ENCODE measurements at regions not wholly inside any gene's neighbourhood (a gene's known extent, or its start where the extent isn't known, plus 50 kb on each side); places are given as distances from the start of the nearest gene placed in this dataset.

DNA sequence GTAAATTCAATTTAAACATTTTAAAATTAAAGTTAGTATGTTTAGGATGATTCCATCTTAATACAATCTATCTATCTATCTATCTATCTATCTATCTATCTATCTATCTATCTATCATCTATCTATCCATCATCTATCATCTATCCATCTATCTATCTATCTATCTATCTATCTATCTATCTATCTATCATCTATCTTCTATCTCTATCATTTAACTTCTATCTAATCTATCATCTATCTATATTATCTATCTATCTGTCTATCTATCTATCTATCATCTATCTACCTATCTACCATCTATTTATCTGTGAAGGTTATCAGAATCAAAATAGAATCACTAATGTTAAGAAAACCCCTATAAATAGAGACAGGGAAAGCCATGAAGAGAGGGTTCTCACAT is 78.3 kb downstream of the RAMP3 start:
- no peak for DNase-seq (ENCODE audit: low read depth in 2 of 2)

DNA sequence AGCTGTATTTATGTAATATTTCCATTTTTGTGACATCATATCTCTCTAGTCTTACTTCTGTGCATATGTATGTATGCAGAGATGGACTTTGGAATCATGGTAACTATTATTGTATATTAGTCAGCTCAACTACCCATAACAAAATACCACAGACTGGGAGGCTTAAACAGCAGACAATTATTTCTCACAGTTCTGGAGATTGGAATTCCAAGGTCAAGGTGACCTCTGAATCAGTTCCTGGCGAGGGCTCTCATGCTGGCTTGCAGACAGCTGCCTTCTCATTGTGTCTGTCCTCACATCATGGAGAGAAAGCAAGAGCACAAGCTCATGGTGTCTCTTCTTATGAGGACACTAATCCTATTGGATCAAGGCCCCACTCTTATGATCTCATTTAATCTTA is 79.1 kb downstream of the RAMP3 start:
- no peak for DNase-seq (ENCODE audit: low read depth in 2 of 2)

DNA sequence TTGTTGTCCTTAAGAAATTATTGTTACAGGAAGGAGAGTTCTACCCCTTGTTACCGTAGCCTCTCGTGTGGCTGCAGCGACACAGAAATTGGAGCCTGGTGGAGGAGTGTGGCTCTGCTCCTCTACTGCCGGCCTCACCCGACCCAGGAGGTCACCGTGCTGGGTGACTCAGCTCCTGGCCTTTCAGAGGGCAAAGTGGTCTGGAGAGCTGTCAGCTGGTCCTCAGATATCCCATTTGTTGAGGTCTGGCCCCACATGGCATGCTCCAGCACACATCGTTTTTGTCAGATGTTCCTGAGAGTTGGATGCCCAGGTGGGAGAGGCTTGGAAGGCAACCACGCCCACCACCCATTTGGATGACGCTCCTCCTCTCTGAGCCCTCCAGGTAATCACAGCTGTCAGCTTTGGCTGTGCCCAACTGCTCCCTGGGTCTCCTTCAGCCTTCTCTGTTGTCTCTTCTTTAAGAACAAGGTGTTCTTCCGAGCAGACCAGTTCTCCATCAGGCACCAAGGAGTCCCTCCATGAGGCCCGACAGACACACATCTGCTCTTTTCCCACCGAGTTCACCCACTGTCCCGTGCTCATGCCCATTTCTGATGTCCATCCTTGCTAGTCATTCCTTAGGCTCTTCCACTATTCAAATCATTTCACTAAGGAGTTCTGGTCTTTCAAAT is 80.3 kb downstream of the RAMP3 start:
- DNase-seq (ENCODE audit: low read depth in 2 of 2), result no peak

DNA sequence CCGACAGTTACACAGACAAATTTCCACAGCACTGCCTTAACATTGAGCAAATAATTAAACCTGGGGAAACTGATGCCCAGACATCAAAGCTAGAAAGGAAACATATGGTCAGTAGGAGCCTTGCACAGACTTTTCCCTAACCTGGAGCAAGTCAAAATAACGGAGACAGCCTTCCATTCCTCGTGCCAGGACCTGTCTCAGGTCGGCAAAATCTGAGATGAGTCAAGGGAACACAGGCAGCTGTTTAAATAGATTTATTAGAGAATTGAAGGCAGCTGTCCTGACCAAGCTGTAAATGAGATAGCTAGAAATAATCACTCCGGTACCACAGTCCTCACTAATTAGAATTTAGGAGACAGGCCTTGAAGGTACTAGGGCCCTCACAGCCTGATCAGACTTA is 81.2 kb downstream of the RAMP3 start:
- DNase-seq (ENCODE audit: low read depth in 2 of 2), result no peak

DNA sequence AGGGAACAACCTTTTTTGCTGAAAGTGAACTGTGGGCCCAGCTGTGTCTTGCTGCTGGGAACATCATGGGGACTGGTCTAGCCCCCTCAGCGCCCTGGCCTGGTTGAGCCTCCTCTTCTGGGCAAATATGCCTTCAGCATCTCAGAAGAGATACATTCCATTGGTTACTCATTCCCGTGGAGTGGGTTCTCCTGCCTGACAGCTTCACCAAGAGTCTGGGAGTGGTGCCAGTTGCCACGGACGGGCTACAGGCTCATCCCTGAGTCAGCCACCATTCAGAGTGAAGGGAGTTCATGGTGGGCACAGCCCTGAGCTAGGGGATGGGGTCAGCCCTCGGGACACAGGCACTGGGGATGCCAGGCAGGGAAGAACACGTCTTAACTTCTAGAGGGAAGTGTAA is 81.9 kb downstream of the RAMP3 start:
- DNase-seq (ENCODE audit: low read depth in 2 of 2), result peak in 1 of 2 donors; percentile 43

DNA sequence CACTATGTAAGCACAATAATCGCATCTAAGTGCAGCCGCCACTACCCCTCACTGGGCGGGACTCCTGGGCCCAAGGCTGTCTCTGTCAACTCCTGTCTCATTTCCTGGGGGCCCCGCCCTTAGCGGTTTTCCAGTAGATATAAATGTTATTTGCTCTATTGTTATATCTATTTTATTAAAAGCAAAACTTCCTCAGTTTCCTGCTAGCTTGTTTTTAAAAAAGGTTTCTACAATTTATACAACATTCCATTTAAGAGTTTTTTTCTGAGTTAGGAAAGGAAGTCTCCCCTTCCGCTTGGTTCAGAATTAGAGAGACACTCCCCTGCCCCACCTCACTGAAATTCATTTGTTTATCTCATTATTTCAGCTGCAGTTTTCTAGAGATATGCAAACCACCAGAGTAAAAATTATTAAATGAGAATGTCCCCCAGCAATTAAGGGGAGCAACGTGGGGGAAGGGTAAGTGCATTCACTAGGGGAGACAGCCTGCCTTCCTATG is 82.7 kb downstream of the RAMP3 start:
- peak in 1 of 2 donors; percentile 28 for DNase-seq (ENCODE audit: low read depth in 2 of 2)

DNA sequence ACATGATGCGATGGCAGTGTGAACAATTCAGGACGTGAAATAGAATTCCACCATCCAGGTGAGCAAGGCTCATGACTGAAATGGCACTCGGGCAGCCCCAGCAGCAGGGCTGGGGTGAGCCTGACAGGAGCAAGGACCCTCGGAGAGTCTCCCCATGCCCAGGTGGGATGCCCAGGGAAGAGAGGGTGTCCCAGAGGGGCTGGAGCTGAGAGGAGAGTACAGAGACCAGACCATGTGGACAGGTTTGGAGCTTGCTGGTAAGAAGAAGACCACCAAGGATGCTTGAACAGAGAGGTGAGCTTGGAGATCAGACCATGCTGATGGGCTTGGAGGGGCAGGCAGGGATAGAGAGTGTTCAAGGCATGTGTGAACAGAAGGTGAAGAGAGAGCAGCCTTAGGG is 83.3 kb downstream of the RAMP3 start:
- DNase-seq (ENCODE audit: low read depth in 2 of 2), result no peak

DNA sequence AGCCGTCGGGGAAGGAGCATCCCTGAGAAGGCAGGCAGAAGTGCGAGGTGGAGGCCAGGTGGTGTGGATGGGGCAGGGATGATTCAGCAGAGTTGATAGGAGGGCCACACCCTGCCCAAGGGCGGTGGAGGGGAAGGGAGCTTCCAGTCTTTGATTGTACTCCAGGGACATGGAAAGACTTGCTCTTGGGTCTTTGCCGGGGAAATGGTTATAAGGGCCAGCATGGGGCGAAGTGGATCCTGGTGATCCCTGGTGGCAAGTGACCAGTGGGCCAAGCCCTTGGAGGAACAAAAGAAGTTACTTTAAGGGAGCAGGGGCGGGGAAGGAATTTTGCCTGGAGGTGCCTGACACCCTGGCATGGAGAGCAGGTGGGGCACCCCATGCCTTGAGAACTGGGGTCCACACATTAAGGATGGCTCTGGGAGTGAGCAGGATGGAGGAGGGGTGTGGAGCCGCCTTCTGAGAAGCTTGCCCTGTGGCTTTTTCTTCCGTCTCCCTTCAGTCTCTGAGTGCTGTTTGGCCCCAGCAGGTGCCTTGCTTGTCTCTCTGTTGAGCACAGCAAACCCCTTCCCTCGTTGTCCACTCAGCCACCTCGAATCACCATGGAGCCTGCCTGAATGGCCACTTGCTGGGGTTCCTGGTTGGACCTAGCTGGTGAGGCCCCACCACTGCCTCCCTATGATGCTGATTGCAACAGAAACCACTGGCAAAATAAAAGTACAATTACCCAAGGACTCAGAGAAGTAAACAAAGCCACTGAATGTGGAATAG is 83.9 kb downstream of the RAMP3 start:
- DNase-seq (ENCODE audit: low read depth in 2 of 2), result no peak

DNA sequence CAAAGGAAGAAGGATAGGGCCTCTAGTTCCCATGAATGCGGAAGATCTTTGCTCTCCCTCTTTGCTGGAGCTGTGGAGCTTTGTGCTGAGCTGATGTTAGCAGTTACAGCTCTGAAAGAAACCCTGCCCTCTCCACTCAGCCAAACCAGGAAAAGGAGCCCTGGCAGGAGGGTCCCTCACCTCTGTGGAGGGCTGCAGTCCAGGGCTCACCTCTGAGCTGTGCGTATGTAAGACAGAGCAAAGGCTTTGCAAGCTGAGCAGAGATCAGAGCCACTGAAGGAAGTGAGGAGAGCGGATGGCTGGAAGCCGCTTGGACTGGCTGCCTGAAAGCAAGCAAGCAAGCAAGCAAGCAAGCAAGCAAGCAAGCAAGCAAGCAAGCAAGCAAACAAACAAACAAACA is 84.7 kb downstream of the RAMP3 start:
- DNase-seq (ENCODE audit: low read depth in 2 of 2), result no peak

DNA sequence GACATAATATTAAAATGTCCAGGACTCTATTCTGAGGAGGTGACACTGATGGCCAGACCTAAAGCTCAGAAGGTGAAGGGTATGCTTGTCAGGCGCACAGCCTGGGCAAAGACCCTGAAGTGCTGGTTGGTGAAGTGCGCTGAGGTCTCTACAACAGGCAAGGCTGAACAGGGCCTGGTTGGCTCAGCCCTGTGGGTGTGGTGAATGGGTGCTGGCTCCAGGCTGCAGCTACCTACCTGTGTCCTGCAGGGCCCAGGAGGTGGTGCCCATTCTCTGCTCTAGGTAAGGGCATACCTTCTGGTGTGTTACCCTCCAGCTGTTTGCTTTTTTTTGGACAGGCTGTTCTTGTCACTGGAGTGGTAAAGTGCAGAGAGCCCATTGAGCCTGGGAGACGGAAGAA is 85.1 kb downstream of the RAMP3 start:
- DNase-seq (ENCODE audit: low read depth in 2 of 2), result no peak

DNA sequence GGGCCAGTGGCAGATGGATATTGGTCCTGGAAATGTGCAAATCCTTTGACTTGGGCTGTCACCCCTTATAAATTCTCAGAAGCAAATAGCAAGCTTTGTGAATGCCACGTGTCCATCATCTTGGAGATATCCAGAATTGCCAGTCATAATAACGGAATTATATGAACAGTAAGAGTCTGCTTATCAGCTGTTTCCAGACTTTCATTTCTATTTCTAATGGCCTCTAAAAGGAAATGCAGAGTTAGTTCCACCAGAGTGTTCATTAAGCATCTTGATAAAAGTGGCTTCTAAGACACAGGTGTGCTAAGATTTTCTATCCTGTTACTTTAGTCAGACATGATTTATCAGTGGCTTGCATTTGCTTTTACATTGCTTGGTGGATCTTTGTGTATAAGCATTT is 87.4 kb downstream of the RAMP3 start:
- DNase-seq (ENCODE audit: low read depth in 2 of 2), result no peak

DNA sequence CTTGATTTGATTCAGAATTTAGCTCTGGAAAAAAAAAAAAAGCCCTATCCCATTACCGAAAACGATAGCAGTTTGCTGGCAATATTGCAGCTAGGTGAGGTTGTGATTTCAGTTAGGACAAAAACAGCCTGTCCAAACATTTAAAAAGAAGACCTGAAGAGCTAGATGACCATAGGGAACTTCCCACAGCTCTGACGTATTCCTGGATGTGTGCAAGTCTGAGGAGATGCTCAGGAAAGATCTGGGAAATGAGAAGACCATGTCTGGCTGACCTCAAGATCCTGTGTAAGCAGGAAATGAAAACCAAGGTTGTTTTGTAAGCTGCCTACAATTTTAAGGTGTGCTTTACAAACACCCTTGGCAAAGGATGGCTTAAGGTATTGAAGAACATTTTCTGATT is 88.7 kb downstream of the RAMP3 start:
- no peak for DNase-seq (ENCODE audit: low read depth in 2 of 2)

DNA sequence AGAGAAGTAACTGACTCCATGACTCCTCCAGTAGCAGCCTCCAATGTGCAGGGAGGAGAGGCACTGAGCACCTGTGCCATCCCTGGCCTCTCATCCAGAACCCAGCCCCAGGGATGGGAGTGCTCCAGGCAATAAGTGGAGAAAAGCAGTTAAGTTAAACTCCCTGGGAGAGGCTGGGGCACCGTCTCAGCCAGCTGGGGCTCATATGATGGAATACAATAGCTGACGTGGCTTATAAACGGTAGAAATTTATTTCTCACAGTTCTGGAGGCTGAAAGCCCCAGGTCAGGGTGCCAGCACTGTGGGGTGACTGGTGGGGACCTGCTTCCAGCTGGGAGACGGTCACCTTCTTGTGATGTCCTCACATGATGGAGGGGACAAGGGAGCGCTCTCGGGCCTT is 94.7 kb downstream of the RAMP3 start:
- no peak for DNase-seq (ENCODE audit: low read depth in 2 of 2)

DNA sequence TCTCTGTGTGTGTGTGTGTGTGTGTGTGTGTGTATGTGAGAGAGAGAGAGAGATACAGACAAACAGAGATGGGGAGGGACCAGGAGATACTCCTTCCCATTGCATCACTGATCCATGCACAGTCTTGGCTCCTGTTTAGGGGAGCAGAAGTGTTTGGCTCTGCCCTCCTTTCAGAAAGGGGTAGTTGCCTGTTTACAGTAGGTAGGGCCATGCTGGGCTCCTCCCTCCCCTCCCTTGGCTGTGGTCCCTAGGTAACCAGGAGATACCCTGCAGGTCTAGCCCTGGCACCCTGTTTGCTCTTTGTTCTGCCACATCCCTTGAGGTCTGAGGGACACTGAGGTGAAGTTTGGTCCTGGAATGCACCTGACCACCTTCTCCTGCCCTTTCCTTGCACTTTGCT is 95.3 kb downstream of the RAMP3 start:
- DNase-seq (ENCODE audit: low read depth in 2 of 2), result no peak

DNA sequence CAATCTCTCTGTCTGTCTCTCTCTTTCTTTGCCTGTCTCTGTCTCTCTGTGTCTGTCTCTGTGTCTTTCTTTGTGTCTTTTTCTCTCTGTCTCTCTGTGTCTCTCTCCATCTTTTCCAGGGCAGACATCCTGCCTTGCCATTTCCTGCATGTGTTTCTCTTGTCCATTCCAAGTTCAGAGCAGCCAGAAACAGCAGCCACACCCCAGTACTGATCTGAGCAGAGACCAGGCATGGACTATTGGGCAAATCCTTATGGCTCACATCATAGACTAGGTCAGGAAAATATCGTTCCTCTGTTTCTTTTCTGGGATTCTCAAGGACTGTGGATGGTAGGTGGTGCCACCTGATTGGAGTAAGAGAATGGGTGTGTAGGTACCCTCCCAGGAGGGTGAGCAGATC is 95.8 kb downstream of the RAMP3 start:
- no peak for DNase-seq (ENCODE audit: low read depth in 2 of 2)

DNA sequence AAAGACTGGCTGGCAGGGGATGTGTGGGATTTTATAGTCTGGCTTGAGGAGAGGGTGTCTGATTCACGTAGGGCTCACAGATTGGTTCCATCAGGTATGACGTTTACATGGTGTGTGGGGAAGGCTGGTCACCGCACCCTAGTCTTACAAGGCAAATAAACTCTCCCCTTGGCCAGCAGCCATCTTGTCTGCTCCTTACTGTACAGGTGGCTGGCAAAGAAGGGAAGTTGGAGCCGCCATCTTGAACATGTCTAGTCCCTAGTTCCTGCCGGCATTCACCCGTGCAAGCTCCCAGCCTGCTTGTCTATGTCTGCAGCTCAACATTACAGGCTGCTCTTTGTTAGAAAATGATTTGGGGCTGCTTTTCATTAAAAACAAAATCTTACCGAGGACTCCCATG is 97.6 kb downstream of the RAMP3 start:
- DNase-seq (ENCODE audit: low read depth in 2 of 2), result no peak

DNA sequence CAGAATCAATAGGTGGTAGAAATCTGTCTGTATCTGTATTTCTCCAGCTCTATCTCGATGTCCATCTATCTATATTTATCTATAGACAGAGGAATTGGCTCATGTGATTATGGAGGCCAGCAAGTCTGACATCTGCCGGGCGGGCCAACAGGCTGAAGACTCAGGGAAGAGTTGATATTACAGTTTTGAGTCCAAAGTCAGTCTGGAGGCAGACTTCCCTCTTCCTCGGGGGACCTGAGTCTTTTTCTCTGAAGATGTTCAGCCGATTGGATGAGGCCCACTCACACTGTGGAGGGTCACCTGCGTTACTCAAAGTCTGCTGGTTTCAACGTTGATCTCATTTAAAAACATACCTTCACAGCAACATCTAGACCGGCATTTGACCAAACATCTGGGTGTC is 98.7 kb downstream of the RAMP3 start:
- DNase-seq (ENCODE audit: low read depth in 2 of 2), result no peak

DNA sequence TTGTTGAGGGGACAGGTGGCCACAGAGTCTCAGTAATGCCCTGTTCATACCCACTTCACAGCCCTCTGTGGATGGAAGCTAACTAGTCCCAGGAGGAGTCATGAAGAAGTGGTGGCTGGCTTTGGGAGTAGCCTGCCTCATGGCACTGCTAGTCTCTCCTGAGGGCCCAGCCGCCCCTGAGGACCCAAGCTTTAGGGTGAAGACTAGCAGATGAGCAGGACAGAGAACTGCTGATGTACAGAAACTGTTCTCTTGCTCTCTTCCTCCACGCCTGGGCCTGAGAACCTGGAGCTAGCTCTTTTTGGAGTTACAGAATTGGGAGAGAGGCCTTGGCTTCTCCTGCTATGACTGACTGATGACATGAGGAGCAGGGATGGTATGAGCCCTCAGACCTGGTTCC is 99.2 kb downstream of the RAMP3 start:
- no peak for DNase-seq (ENCODE audit: low read depth in 2 of 2)

DNA sequence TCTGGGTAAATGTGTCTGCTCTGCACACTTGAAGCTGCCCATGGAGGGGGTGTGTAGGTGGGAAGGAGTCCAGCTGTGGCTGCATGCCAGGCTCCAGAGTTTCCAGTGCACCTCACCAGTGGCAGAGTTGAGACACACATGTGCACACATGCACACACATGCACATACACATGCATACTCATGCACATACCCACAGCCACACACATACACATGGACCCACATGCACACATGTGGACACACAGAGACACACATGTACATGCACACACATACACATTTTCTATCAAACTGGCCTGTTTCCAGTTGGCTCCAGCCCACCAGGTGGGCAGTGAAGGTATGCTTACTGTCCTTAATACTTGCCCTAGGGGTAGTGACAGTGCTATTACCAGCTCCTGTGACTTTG is 99.7 kb downstream of the RAMP3 start:
- no peak for DNase-seq (ENCODE audit: low read depth in 2 of 2)

DNA sequence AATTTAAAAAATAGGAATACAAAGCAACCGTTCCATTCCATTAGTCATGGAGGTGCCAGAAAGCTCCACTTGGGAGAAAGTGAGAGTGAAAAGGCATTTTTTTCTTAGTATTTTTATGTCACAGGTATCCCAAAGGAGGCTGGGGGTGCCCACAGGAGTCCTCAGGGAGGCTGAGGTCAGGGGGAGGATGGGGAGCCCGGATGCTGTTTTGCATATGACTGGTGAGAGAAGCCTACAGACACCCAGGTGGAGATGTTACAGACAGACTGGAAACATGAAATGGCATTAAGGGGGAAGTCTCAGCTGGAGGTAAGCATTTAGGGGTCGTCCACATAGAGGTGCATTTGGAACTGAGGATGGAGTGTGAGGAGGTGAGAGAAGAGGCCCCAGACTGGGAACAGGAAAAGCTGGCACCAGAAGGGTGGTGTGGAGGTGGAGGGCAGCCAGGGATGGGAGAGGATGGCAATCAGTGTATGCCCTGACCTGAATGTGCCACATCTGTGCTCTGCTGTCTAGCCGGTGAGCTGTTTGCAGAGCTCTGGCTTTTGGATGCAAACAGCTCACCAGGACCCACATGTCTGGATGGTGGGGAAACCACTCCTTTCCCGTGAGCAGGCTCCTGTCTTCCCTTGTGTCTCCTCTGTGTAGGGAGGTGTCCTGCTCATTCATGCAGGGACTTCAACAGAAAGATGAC is 101.1 kb downstream of the RAMP3 start:
- DNase-seq (ENCODE audit: low read depth in 2 of 2), result no peak

DNA sequence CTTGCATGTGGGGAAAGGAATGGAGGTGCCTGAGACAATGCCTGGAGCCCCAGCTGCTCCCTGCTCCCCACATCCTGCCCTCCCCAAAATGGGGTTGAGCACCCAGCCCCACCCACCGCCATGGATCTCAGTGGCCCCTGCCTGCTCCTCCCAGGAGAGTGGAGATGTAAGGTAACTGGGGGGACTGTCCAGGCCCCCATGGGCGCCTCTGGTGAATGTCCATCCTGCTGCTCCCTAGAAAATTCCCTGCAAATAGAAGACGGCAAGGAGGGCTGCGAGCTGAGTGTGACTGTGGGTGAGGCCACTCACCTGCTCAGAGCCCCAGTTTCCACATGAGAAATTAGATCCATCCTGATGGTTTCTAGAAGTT is 101.6 kb downstream of the RAMP3 start:
- DNase-seq (ENCODE audit: low read depth in 2 of 2), result no peak

DNA sequence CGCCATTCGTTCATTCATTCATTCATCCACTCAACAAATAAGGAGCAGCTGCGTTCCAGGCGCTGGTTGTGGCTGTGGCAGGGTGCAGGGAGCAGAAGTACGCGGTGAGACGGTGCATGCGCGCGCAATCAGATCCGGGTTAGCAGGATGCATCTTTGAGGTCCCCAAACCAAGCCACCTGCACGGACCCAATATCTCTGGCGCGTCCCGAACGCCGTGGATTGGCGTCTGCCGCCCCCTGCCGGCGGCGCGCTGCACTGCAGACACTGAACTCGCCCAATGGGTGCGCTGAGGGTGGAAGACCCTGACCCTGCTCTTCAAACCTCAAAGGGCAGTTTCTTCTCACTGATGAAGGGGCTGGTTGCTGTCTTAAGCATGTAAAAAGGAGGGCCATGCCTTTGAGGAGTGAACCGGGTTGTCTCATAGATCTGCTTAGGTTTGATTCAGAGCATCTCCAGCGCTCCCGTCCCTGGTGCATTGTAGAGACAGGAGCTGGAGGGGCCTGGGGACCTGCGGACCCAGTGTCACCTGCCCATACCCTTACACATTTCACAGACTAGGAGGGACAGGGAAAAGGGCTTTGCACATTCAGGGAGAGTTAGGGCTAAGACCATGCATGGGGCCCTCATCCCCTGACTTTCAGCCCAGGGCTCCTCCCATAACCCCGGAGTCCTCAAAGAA is 102.5 kb downstream of the RAMP3 start:
- DNase-seq (ENCODE audit: low read depth in 2 of 2), result peak; percentile 11 to 32

Data from dermis microvascular lymphatic vessel endothelial cell (primary cell).